ENCODE measurements at regions not wholly inside any gene's neighbourhood (a gene's known extent, or its start where the extent isn't known, plus 50 kb on each side); places are given as distances from the start of the nearest gene placed in this dataset.

DNA sequence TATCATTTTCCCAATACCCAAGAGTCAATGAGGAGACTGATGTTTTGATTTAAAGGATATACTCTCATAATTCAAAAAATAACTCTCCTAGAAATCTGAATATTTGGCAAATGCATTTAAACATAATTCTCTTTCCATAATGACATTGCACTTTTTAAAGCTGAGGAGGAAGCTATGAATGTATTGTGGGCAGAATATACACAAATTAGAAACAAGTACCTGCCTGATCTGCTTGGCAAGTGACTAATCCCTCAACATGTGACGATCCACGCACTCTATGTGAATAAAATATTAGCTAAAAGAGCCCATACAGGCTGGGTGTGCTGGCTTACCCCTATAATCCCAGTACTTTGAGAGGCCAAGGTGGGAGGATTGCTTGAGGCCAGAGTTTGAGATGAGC is 88.3 kb upstream of the CCDC28A start:
- in situ Hi-C loops (cut with MboI) (no loop called here), intact Hi-C loops (cut with micrococcal nuclease; ENCODE audit: unreplicated experiment) (no loop called here)
- Histone ChIP-seq H3K4me2 (ENCODE audit: control insufficient read depth, insufficient read depth) (no peak overlapping the region), H3K4me1 (ENCODE audit: control insufficient read depth, insufficient read depth, low read length) (no peaks in the 10 kb centered on the region), H4K20me1 (ENCODE audit: control insufficient read depth, insufficient read depth) (no peaks in the 10 kb centered on the region), H3K27ac (ENCODE audit: control insufficient read depth, insufficient read depth) (no peak overlapping the region), H3K4me3 (no peak overlapping the region), H3K36me3 (ENCODE audit: control insufficient read depth in 2 of 2, insufficient read depth in 2 of 2, low read length in 1 of 2) (no peaks in the 10 kb centered on the region; a peak in 1 of 4 replicates), H3K27me3 (replicated peaks in 1 of 2; ENCODE audit: control insufficient read depth in 2 of 2, insufficient read depth in 2 of 2, low read length in 1 of 2) (no peaks in the 10 kb centered on the region), H3K79me2 (ENCODE audit: control insufficient read depth, insufficient read depth, low read length) (no peaks in the 10 kb centered on the region), H3K9me3 (replicated peaks; ENCODE audit: control insufficient read depth, insufficient read depth, low read length) (no peaks in the 10 kb centered on the region), H3K9ac (ENCODE audit: control insufficient read depth, insufficient read depth, low read length) (no peak overlapping the region), H2AFZ (ENCODE audit: control insufficient read depth, low read depth, low read length) (no peak overlapping the region)
- ChIA-PET RAD21 (ENCODE audit: unreplicated experiment) (interaction anchor here (1.0 to 2.1 kb wide), 6 partner anchors 12 to 395 kb away, joined by 3 to 7 read pairs (median 4); no protein-coding TSS in a partner anchor), POLR2A (interaction anchor here (0.9 to 2.1 kb wide), 4 partner anchors 11 to 94 kb away, joined by 3 to 7 read pairs (median 4); no protein-coding TSS in a partner anchor), CTCF (interaction anchor here (0.6 to 2.4 kb wide), 9 partner anchors 9 to 97 kb away, joined by 3 to 17 read pairs (median 5); no protein-coding TSS in a partner anchor), SMC1A (ENCODE audit: uncharacterized antibody, unreplicated experiment) (interaction anchor here (0.8 to 2.6 kb wide), 12 partner anchors 8 to 96 kb away, joined by 3 to 19 read pairs (median 4); no protein-coding TSS in a partner anchor)
- FAIRE-seq (no peak), ATAC-seq (peak; percentile 8; the same call in 1 of the 3 replicates), DNase-seq (ENCODE audit: low read depth, low spot score) (no peak)
- TF ChIP-seq TAF1 (IDR thresholded peaks at IDR 0.05; ENCODE audit: borderline replicate concordance, low read depth, low read length) (no peak), BMI1 (IDR thresholded peaks at IDR 0.05; ENCODE audit: borderline replicate concordance) (no peak), SREBF2 (IDR thresholded peaks at IDR 0.05; ENCODE audit: low read length) (no peak), RB1 (IDR thresholded peaks at IDR 0.05; ENCODE audit: borderline replicate concordance) (no peak)
- TF ChIP-seq, protein P1, sequence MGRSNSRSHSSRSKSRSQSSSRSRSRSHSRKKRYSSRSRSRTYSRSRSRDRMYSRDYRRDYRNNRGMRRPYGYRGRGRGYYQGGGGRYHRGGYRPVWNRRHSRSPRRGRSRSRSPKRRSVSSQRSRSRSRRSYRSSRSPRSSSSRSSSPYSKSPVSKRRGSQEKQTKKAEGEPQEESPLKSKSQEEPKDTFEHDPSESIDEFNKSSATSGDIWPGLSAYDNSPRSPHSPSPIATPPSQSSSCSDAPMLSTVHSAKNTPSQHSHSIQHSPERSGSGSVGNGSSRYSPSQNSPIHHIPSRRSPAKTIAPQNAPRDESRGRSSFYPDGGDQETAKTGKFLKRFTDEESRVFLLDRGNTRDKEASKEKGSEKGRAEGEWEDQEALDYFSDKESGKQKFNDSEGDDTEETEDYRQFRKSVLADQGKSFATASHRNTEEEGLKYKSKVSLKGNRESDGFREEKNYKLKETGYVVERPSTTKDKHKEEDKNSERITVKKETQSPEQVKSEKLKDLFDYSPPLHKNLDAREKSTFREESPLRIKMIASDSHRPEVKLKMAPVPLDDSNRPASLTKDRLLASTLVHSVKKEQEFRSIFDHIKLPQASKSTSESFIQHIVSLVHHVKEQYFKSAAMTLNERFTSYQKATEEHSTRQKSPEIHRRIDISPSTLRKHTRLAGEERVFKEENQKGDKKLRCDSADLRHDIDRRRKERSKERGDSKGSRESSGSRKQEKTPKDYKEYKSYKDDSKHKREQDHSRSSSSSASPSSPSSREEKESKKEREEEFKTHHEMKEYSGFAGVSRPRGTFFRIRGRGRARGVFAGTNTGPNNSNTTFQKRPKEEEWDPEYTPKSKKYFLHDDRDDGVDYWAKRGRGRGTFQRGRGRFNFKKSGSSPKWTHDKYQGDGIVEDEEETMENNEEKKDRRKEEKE (IDR thresholded peaks at IDR 0.05) = no peak
- TF ChIP-seq, protein P2, sequence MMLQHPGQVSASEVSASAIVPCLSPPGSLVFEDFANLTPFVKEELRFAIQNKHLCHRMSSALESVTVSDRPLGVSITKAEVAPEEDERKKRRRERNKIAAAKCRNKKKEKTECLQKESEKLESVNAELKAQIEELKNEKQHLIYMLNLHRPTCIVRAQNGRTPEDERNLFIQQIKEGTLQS (IDR thresholded peaks at IDR 0.05; ENCODE audit: borderline replicate concordance, extremely low read depth, low read depth, low read length) = no peak
- WGBS (ENCODE audit: insufficient coverage, insufficient replicate concordance, low lambda C conversion rate, missing lambda C conversion rate) = 81% methylated on average over 2 of the region's 2 CpGs
- BruUV-seq (replicated peaks) = no TSS peak

Data from GM12878 (cell line).